22Rv1 (cell line): ENCODE measurements at regions not wholly inside any gene's neighbourhood (a gene's known extent, or its start where the extent isn't known, plus 50 kb on each side); places are given as distances from the start of the nearest gene placed in this dataset.

ENCODE experiments used
- ZFX ChIP-seq: fragments of 450-650 bp; IDR thresholded peaks from 2 replicates; pipeline ENCODE4 v1.6.1; 2017; ENCODE audit warnings: antibody characterized with exemption, borderline replicate concordance
- TF ChIP-seq, protein P1 (sequence below): fragments of 450-650 bp; IDR thresholded peaks from 2 replicates; pipeline ENCODE4 v1.5.1; 2017; ENCODE audit warnings: mild to moderate bottlenecking

- TF ChIP-seq, protein P1, sequence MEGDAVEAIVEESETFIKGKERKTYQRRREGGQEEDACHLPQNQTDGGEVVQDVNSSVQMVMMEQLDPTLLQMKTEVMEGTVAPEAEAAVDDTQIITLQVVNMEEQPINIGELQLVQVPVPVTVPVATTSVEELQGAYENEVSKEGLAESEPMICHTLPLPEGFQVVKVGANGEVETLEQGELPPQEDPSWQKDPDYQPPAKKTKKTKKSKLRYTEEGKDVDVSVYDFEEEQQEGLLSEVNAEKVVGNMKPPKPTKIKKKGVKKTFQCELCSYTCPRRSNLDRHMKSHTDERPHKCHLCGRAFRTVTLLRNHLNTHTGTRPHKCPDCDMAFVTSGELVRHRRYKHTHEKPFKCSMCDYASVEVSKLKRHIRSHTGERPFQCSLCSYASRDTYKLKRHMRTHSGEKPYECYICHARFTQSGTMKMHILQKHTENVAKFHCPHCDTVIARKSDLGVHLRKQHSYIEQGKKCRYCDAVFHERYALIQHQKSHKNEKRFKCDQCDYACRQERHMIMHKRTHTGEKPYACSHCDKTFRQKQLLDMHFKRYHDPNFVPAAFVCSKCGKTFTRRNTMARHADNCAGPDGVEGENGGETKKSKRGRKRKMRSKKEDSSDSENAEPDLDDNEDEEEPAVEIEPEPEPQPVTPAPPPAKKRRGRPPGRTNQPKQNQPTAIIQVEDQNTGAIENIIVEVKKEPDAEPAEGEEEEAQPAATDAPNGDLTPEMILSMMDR = no peak
- no peak for TF ChIP-seq ZFX
Observed at GRCh38 chr16:6837722-6838121, 494.9 kb upstream of the RBFOX1 start.
